ENCODE measurements at regions not wholly inside any gene's neighbourhood (a gene's known extent, or its start where the extent isn't known, plus 50 kb on each side); places are given as distances from the start of the nearest gene placed in this dataset.
"Not testable (repeated sequence)": the region's sequence is repeated elsewhere in the genome, so short reads cannot be mapped to it uniquely, and the experiment has no call there.

DNA sequence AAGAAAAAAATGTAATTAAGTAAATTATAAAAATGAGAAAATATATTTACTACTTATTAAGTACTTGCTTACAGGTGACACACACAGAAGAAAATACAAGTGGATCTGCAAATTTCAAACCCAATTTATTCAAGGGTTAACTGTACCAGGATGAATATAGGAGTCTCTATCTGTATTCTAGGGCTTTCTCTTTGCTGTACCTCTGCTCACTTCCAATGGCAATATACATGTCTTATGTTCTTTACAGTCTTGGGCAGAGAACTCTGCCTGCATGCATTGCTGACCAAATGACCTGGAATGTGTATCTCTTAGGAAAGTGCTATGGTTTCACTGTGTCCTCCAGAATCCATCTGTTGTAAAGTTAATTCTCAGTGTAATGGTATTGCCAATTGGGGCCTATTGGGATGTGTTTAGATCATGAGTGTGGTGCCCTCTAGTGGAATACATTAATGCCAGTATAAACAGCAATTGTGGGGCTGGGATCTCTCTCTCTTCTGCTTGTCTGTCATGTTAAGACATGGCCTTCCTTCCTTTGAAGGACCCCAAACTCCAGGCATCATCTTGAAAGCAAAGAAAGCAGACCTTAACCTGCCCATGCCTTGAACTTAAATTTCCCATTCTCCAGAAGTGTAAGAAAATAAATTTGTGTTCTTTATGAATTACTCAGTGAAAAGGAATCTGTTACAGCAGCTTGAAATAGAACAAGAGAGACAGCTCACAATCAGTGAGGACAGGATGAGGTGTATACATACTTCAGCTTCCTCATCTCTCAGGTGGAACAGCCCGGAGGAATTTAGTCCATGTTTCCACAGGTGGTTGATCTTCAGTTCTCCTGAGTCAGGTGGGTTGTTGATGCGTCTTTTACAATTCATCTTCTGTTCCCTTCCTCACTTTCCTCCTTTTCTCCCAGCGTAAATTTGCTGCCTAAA is 356.9 kb downstream of the RPIA start:
- DNase-seq (ENCODE audit: missing footprints); intact Hi-C loops (cut with DNase I); ATAC-seq: not testable (repeated sequence)

DNA sequence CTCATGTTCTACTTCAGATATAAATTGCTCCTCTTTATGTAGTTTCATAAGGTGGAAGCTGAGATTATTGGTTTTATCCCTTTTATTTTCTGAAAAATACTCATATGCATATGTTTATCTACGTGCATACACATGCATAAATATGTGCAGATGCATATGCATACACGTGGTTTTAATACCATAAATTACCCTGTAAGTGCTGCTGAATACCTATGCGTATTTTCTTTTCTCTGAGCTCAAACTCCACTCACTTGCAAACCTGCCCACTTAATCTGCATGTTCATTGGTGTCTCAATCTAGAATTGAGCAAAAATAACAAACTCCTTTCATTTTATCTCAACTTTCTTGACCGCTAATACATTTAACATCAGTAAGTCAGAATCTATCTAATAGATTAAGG is 367.1 kb downstream of the RPIA start:
- ATAC-seq; DNase-seq (ENCODE audit: missing footprints); intact Hi-C loops (cut with DNase I): not testable (repeated sequence)

DNA sequence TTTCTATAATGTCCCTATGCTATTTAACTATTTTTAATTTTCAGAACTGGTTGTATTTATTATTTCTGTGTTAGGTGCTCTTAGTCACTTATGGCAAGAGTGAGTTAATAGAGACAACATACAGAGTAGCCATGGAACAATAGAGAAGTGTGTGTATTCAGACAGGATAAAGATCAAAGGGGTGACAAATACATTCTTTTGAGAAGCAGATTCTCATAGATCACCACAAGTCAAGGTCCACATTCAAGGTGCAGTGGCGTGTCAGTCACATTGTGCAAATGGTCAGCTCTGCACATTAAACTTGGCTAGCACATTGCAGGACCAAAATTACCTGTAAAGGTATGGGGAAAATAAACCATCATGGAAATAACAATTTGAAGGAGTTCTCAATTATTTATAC is 369.7 kb downstream of the RPIA start:
- DNase-seq (ENCODE audit: missing footprints); ATAC-seq; intact Hi-C loops (cut with DNase I): not testable (repeated sequence)

DNA sequence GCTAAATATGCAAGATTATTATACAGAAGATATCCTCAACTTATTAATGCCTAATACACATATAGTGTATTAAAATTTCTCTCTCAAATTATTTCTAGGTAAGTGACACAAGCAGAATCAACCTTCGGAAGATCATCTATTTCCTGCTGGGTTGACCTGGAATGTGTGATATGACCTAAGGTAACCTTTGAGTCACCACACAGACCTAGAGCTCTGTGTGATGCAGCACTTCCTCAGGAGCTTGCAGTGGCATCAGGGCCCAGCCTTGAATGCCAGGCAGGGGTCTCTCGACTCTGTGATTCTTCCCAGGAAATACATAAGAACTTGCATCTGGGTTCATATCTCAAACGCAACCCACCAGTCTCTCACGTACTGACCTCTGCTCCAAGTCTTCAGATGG is 385.3 kb downstream of the RPIA start:
- intact Hi-C loops (cut with DNase I); ATAC-seq; DNase-seq (ENCODE audit: missing footprints): not testable (repeated sequence)

DNA sequence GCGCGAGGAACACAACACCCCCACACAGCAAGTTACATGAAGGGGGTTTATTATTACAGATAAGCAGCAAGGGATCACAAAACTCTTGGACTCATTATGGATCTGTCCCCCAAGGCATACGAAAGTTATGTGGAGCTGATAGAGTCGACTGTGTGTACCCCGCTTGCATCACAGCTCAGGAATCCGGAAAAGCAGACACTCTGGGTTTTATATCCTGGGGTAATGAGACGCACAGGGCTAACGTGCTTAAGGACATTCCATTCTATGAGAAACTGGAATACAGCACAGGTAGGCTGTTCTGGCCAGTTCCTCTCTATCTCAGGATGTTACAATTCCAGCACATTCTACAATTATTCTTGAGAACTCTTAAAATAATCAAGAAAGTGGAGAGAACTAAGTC is 401.4 kb downstream of the RPIA start:
- intact Hi-C loops (cut with DNase I); ATAC-seq; DNase-seq (ENCODE audit: missing footprints): not testable (repeated sequence)

DNA sequence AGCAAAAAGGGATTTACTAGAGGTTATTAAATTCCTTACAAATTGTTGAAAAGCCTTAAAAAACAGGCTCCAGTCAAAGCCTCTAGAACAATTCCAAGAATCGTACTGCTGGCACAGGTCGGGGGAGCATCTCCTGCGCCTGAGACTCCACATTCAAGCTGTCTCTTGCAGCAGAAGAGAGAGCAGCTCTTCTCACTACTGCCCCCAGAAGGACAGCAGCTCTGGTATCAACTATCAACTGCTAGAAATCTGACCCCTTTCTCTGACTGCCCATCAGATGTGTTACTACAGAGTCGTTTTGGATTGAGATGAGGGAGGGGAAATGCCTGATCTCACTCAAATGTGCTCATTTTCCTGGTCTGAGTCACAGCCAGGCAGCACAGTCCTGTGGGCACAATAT is 403.6 kb downstream of the RPIA start:
- ATAC-seq; DNase-seq (ENCODE audit: missing footprints); intact Hi-C loops (cut with DNase I): not testable (repeated sequence)

DNA sequence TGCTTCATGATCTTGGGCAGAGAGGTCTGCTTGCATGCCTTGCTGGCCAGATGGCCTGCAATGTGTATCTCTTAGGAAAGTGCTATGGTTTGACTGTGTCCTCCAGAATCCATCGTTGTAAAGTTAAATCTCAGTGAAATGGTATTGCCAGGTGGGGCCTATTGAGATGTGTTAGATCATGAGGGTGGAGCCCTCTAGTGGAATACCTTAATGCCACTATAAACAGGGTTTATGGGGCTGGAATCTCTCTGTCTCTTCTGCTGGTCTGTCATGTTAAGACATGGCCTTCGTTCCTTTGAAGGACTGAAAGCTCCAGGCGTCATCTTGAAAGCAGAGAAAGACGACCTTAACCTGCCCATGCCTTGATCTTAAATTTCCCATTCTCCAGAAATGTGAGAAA is 411.1 kb downstream of the RPIA start:
- DNase-seq (ENCODE audit: missing footprints); intact Hi-C loops (cut with DNase I); ATAC-seq: not testable (repeated sequence)

DNA sequence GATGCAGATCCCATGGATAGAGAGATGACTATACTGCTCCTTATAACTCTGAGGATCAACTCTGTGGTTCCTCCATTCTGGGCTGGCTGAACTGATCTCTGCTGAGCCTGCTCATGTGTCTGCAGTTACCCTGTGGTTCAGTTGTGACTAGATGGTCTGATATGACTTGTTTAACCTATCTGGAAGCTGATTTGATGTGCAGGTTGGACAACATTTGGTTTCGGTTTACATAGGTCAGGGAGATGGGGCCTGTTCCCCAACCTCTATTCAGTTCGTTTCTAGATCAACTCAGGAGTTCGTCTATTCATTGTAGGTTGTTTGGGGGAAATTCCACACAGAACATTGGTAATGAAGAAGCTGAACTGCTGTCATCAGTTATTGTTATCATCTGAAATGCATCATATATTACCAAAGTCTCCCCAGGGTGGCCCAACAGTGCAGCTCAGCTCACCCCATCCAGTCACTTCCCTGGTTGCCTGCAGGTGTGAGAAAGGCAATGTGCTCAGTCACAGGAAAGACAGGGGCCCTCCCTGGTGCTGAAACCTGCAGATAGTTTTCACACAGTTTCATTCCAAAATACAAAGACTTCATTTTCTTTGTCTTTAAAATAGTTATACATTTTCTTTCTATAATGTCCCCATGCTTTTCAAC is 415.0 kb downstream of the RPIA start:
- DNase-seq (ENCODE audit: missing footprints); intact Hi-C loops (cut with DNase I); ATAC-seq: not testable (repeated sequence)

DNA sequence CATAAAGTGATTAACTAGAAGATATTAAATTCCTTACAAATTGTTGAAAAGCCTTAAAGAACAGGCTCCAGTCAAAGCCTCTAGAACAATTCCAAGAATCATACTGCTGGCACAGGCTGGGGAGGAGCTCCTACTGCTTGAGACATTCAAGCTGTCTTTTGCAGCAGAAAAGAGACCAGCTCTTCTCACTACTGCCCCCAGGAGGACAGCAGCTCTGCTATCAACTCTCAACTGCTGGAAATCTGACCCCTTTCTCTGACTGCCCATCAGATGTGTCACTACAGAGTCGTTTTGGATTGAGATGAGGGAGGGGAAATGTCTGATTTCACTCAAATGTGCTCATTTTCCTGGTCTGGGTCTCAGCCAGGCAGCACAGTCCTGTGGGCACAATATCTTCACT is 421.0 kb downstream of the RPIA start:
- intact Hi-C loops (cut with DNase I); ATAC-seq; DNase-seq (ENCODE audit: missing footprints): not testable (repeated sequence)

DNA sequence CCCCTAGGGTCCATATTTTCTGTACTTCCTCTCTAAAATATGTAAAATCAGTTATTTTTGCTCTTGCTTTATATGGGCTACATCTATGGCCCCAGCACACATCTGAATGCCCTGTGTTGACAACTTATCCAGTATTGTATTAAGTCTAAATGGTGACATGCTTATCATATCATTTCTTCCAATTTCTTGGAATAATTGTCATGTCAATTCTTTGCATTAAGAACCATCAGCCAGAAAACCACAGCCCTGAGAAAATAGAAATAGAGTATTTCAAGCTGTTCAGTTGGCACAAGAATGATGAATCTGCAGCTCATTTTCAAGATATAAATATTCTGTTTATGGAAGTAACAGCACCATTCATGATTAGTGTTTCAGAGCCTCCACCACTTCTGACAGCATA is 421.8 kb downstream of the RPIA start:
- DNase-seq (ENCODE audit: missing footprints); ATAC-seq; intact Hi-C loops (cut with DNase I): not testable (repeated sequence)

DNA sequence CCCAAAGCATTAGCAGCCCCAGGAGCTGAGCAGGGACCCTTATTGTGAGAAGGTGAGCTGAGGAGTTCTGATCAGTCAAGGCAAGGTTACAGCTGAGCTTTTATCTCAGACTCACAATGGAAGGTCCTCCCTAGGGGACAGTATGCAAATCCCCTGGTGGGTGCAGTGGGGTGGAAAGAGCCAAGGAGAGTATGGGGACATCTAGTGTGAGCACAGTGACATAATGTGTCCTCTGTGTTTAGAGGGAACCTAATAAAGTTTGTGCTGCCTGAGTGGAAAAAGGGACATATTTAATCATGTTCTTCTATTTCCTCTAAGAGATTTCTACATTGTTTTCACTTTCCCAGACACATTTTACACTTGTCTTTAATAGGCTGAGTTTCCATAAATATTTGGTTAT is 438.0 kb downstream of the RPIA start:
- intact Hi-C loops (cut with DNase I); ATAC-seq; DNase-seq (ENCODE audit: missing footprints): not testable (repeated sequence)

DNA sequence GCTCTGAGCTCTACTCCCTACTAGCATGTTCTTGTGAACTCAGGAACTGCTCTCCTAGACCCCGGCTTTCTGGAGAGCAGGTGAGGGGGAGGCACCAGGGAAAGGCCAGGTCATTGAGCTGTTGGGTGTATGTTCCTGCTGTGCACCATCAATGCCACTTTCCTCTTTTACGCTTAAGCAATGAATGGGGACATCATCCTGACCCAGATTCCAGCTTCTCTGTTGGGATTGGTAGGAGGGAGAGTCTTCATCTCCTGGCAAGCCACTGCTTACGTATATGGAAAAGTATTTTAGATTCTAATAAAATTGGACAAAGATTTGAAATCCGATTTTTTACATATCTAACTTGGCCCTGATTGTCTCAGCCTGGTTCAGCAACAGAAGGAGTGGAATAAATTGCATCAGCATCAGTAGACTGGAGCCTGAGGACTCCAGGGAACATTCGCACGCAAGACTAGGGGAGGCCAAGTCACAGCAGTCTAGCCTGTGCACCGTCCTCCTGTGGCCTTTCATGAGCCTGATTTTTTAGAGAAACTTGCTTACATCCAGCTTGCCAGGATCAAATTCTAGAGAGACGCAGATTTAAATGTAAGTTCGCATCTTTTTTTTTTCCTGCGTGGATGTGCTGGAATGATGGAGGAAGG is 439.3 kb downstream of the RPIA start:
- DNase-seq (ENCODE audit: missing footprints); intact Hi-C loops (cut with DNase I): not testable (repeated sequence)
- peak; percentile 76 for ATAC-seq

DNA sequence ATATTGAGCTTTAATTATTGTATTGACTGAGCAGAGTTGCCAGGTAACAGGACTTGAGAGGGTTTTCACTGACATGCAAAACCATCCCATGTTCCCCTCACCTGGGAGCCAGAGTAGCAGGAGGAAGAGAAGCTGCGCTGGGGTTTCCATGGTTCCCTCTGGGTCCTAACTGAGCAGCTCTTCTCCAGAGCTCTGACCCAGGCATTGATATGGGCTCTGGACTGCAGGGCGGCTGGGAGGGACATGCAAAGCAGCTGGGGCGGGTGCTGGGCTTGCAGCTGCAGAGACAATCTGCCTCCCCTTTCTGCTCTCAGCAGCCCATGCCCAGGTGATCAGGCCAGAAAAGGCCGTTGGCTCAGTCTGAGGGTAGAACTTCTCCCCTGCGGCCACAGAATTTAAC is 451.5 kb downstream of the RPIA start:
- intact Hi-C loops (cut with DNase I): loop anchor here (10.0 kb wide), 1 partner anchor 258 kb away; no protein-coding TSS in a partner anchor
- ATAC-seq; DNase-seq (ENCODE audit: missing footprints): not testable (repeated sequence)

DNA sequence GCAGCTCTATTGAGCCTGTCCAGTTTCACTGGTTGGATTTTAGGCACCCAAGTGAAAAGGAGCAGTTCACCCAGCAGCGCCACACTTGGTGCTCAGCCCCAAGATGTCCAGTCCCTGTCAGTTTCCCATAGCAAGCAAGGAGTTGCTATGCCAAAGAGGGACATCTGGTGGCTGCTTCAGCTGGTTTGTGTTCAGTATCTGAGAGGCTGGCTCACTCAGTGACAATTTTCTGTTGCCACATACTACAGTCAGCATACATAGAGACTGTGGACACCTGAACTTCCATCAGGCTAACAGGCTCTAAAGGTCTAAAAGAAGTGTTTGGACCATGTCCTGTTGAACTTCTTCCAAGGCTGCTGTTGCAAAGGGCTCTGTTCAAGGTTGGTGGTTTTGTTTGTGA is 453.9 kb downstream of the RPIA start:
- intact Hi-C loops (cut with DNase I): loop anchor here (10.0 kb wide), 1 partner anchor 261 kb away; no protein-coding TSS in a partner anchor
- DNase-seq (ENCODE audit: missing footprints); ATAC-seq: not testable (repeated sequence)

DNA sequence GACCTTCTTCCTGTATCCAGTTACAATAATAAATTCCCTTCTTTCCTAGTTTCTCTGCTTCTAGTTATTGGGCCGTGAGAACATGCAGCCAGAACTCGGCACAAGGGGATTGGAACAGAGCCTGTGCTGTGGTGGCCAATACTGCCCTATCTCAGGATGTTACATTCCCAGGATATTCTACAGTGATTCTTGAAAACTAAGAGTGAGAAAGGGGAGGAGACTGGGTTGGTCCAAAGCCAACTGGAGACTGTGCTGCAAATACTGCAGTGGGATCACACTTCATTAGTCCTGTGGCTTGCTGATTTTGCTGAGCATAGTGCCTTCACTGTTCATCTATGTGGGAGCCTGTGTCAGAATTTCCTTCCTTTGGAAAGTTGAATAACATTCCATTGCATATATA is 456.8 kb downstream of the RPIA start:
- intact Hi-C loops (cut with DNase I): loop anchor here (10.0 kb wide), 1 partner anchor 263 kb away; no protein-coding TSS in a partner anchor
- DNase-seq (ENCODE audit: missing footprints): not testable (repeated sequence)
- ATAC-seq: peak; percentile 20

DNA sequence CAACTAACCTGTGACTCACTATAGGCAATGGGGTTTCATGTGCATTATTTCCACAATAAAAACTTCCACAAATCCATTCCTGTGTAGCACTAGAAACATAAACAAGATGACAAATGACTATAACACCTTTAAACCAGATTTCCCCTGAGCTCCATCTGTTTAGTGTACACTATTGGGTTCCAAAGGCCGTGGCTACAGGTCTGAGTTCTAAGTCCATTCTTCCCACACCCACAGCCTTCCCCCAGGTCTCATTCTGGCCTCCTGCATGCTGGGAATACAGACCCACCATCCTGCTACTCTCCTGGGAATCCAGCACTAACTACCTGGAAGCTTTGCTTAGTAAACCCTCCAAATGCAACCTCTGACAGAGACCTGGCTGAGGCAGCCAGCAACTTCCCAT is 460.2 kb downstream of the RPIA start:
- ATAC-seq; intact Hi-C loops (cut with DNase I): not testable (repeated sequence)

DNA sequence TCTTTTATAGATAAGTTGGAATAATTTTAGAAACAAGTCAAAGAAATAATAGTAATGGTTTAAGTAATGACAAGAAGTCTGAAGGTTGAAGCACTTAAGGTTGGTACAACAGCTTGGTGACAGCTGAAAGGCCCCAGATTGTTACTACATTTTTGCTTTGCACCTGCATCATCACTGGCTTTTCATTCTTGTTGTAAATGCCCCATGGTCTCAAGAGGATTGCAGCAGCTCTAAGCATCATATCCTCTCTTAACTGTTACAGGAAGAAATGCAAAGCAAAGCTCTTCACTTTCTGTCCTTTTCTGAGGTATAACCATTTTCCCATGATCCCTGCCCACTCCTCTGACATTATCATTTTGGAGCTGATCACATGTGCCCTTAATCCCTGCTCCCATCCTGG is 461.0 kb downstream of the RPIA start:
- ATAC-seq; intact Hi-C loops (cut with DNase I); DNase-seq (ENCODE audit: missing footprints): not testable (repeated sequence)

More for the DNA sequence above, 460.2 kb downstream of the RPIA start:
- not testable (repeated sequence) for DNase-seq (ENCODE audit: missing footprints)

DNA sequence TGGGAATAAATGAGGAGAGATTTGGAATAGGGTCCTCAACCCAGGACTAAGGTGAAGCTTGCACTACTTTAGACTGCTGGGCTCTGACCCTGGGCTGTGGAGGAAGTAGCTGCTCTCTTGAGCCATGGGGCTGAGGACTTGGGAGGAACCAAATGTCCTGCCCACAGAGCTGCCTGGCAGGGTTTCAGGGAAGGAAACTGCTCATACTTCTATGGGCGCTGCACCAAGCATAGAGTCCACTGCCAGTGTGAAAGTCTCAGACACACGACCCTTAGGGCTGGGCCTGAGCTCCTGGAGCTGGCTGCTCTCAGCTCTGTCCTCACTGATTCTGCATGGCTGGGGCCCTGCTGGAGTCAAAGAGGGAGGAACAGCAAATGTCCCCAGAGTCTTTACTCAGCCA is 461.7 kb downstream of the RPIA start:
- intact Hi-C loops (cut with DNase I): not testable (repeated sequence)
- peak; percentile 83 for ATAC-seq
- DNase-seq (ENCODE audit: missing footprints): peak; percentile 67

DNA sequence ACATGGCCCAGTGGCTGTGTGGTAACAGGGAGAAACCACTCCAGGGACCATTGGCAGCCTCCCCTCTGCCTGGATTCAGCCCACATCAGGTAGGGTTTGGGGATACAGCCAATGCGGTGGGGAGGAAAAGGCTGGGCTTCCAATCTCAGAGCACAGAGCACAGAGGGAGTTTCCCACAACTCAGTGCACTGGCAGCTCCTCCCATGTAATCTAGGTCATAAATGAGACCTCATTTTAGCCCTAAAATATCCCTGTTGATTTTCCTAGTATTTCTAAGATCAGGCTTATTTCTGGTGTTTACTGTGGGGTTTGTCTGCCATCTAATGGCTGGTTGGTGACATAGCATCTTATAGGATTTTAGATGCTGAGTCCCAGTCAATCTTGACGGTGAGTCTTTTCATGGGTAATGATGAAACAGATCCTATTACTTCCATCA is 462.8 kb downstream of the RPIA start:
- intact Hi-C loops (cut with DNase I); DNase-seq (ENCODE audit: missing footprints): not testable (repeated sequence)

More for the DNA sequence above, 462.8 kb downstream of the RPIA start:
- ATAC-seq: peak; percentile 30

Measured in Right ventricle myocardium inferior (tissue), 1 donor.